ENCODE measurements at regions not wholly inside any gene's neighbourhood (a gene's known extent, or its start where the extent isn't known, plus 50 kb on each side); places are given as distances from the start of the nearest gene placed in this dataset.
A peak's percentile ranks its signal among the peaks of the same experiment; 100 is the strongest.
"Not testable (repeated sequence)": the region's sequence is repeated elsewhere in the genome, so short reads cannot be mapped to it uniquely, and the experiment has no call there.

- no peak for DNase-seq
These were observed 60.0 kb upstream of the BANK1 start for GRCh38 chr4:101730291-101731117.

- no peak for DNase-seq
These were observed 63.3 kb upstream of the BANK1 start for GRCh38 chr4:101727238-101727637.

GRCh38 chr4:101724093-101724492, 66.4 kb upstream of the BANK1 start:
- no peak for DNase-seq

GRCh38 chr4:101718810-101719209, 71.7 kb upstream of the BANK1 start:
- no peak for DNase-seq

GRCh38 chr4:101711590-101712260, 78.8 kb upstream of the BANK1 start:
- no peak for DNase-seq

- no peak for DNase-seq
These were observed 79.7 kb upstream of the BANK1 start for GRCh38 chr4:101710806-101711205.

GRCh38 chr4:101708293-101709039, 82.1 kb upstream of the BANK1 start:
- no peak for DNase-seq

GRCh38 chr4:101707596-101707995, 82.9 kb upstream of the BANK1 start:
- DNase-seq: no peak

GRCh38 chr4:101706535-101707057, 83.9 kb upstream of the BANK1 start:
- no peak for DNase-seq

GRCh38 chr4:101701551-101701950, 89.0 kb upstream of the BANK1 start:
- no peak for DNase-seq

GRCh38 chr4:101699441-101700124, 90.9 kb upstream of the BANK1 start:
- DNase-seq: no peak

GRCh38 chr4:101697266-101697665, 93.3 kb upstream of the BANK1 start:
- no peak for DNase-seq

- peak; percentile 42 for DNase-seq
These were observed 94.1 kb upstream of the BANK1 start for GRCh38 chr4:101696276-101697010.

- DNase-seq: no peak
These were observed 95.4 kb upstream of the BANK1 start for GRCh38 chr4:101695176-101695575.

GRCh38 chr4:101694403-101694802, 96.1 kb upstream of the BANK1 start:
- not testable (repeated sequence) for DNase-seq

- peak; percentile 18 for DNase-seq
These were observed 96.6 kb upstream of the BANK1 start for GRCh38 chr4:101693842-101694398.

- DNase-seq: no peak
These were observed 101.3 kb upstream of the BANK1 start for GRCh38 chr4:101689220-101689619.

- DNase-seq: no peak
These were observed 105.4 kb upstream of the BANK1 start for GRCh38 chr4:101685126-101685525.

GRCh38 chr4:101682946-101683345, 107.6 kb upstream of the BANK1 start:
- DNase-seq: no peak

GRCh38 chr4:101678180-101678579, 112.3 kb upstream of the BANK1 start:
- DNase-seq: no peak

- no peak for DNase-seq
These were observed 119.6 kb upstream of the BANK1 start for GRCh38 chr4:101670897-101671296.

- DNase-seq: no peak
These were observed 120.2 kb upstream of the BANK1 start for GRCh38 chr4:101670370-101670769.

Data from NCI-H1048 (cell line).